ENCODE measurements at regions not wholly inside any gene's neighbourhood (a gene's known extent, or its start where the extent isn't known, plus 50 kb on each side); places are given as distances from the start of the nearest gene placed in this dataset.

- Histone ChIP-seq H3K27ac (ENCODE audit: low read depth, low read length, poor library complexity, severe bottlenecking) (no peak overlapping the region), H3K4me3 (ENCODE audit: low read depth, low read length, poor library complexity, severe bottlenecking) (no peak overlapping the region), H4K20me1 (ENCODE audit: insufficient read depth, low read length) (no peaks in the 10 kb centered on the region), H3K4me1 (ENCODE audit: insufficient read depth, low read length, poor library complexity, severe bottlenecking) (no peaks in the 10 kb centered on the region), H3K4me2 (ENCODE audit: low read length) (no peak overlapping the region), H3K9me3 (ENCODE audit: low read length) (0 out of 2 replicates have a peak, but pooled peaks cover 5% of the 10 kb centered on the region), H2AFZ (ENCODE audit: low read length) (no peak overlapping the region), H3K9me2 (ENCODE audit: insufficient read depth, low read length) (no peaks in the 10 kb centered on the region), H3K79me2 (ENCODE audit: insufficient read depth, low read depth, low read length) (no peaks in the 10 kb centered on the region), H3K36me3 (ENCODE audit: insufficient read depth, low read length) (no peaks in the 10 kb centered on the region)
- DNase-seq (ENCODE audit: low spot score): no peak
- ChIA-PET POLR2A (interaction anchor here (0.6 to 0.9 kb wide), 2 partner anchors 23 to 473 kb away, joined by 3 read pairs; no protein-coding TSS in a partner anchor), CTCF (ENCODE audit: unreplicated experiment) (no interaction called here)
- BruUV-seq (replicated peaks): no TSS peak
- intact Hi-C loops (cut with micrococcal nuclease; ENCODE audit: unreplicated experiment): no loop called here
- no peak for TF ChIP-seq CTCF (conservative IDR thresholded peaks at IDR 0.05; ENCODE audit: low read length)
- TF ChIP-seq EZH2phosphoT487 (IDR thresholded peaks at IDR 0.05; ENCODE audit: borderline replicate concordance, low read depth, low read length): no peak
Observed at GRCh38 chr1:79760531-79760930, 754.0 kb upstream of the ADGRL4 start.

- Histone ChIP-seq H2AFZ (ENCODE audit: low read length) (no peak overlapping the region), H3K4me1 (ENCODE audit: insufficient read depth, low read length, poor library complexity, severe bottlenecking) (no peaks in the 10 kb centered on the region), H3K79me2 (ENCODE audit: insufficient read depth, low read depth, low read length) (no peaks in the 10 kb centered on the region), H3K27ac (ENCODE audit: low read depth, low read length, poor library complexity, severe bottlenecking) (no peak overlapping the region), H3K36me3 (ENCODE audit: insufficient read depth, low read length) (no peaks in the 10 kb centered on the region; the same call in 1 of the 2 replicates), H3K4me3 (ENCODE audit: low read depth, low read length, poor library complexity, severe bottlenecking) (no peak overlapping the region), H3K9me2 (ENCODE audit: insufficient read depth, low read length) (no peaks in the 10 kb centered on the region), H3K4me2 (ENCODE audit: low read length) (no peak overlapping the region), H4K20me1 (ENCODE audit: insufficient read depth, low read length) (no peaks in the 10 kb centered on the region), H3K9me3 (ENCODE audit: low read length) (no peaks in the 10 kb centered on the region; the same call in 1 of the 2 replicates)
- CTCF ChIA-PET (ENCODE audit: unreplicated experiment): no interaction called here
- intact Hi-C loops (cut with micrococcal nuclease; ENCODE audit: unreplicated experiment): no loop called here
- BruUV-seq (replicated peaks): no TSS peak
- TF ChIP-seq EZH2phosphoT487 (IDR thresholded peaks at IDR 0.05; ENCODE audit: borderline replicate concordance, low read depth, low read length) (no peak), CTCF (conservative IDR thresholded peaks at IDR 0.05; ENCODE audit: low read length) (no peak)
- POLR2A ChIA-PET: no interaction called here
- no peak for DNase-seq (ENCODE audit: low spot score)
Observed at GRCh38 chr1:79749607-79750006, 743.1 kb upstream of the ADGRL4 start.

- intact Hi-C loops (cut with micrococcal nuclease; ENCODE audit: unreplicated experiment): no loop called here
- ChIA-PET CTCF (ENCODE audit: unreplicated experiment) (no interaction called here), POLR2A (no interaction called here)
- Histone ChIP-seq H3K9me2 (ENCODE audit: insufficient read depth, low read length) (no peaks in the 10 kb centered on the region), H3K36me3 (ENCODE audit: insufficient read depth, low read length) (no peaks in the 10 kb centered on the region; the same call in 1 of the 2 replicates), H3K27ac (ENCODE audit: low read depth, low read length, poor library complexity, severe bottlenecking) (no peak overlapping the region), H3K4me2 (ENCODE audit: low read length) (no peak overlapping the region), H4K20me1 (ENCODE audit: insufficient read depth, low read length) (no peaks in the 10 kb centered on the region), H3K9me3 (ENCODE audit: low read length) (no peaks in the 10 kb centered on the region; the same call in 1 of the 2 replicates), H3K4me1 (ENCODE audit: insufficient read depth, low read length, poor library complexity, severe bottlenecking) (peaks cover 10% of the 10 kb centered on the region), H3K4me3 (ENCODE audit: low read depth, low read length, poor library complexity, severe bottlenecking) (no peak overlapping the region), H3K79me2 (ENCODE audit: insufficient read depth, low read depth, low read length) (no peaks in the 10 kb centered on the region), H2AFZ (ENCODE audit: low read length) (no peak overlapping the region; the same call in 1 of the 2 replicates)
- no peak for TF ChIP-seq EZH2phosphoT487 (IDR thresholded peaks at IDR 0.05; ENCODE audit: borderline replicate concordance, low read depth, low read length)
- no peak for TF ChIP-seq CTCF (conservative IDR thresholded peaks at IDR 0.05; ENCODE audit: low read length)
- BruUV-seq (replicated peaks): no TSS peak
- no peak for DNase-seq (ENCODE audit: low spot score)
Observed at GRCh38 chr1:79745929-79746328, 739.4 kb upstream of the ADGRL4 start.
